SK-N-MC (cell line): ENCODE measurements at regions not wholly inside any gene's neighbourhood (a gene's known extent, or its start where the extent isn't known, plus 50 kb on each side); places are given as distances from the start of the nearest gene placed in this dataset.

ENCODE experiments used
- DNase-seq: peaks from one replicate; pipeline ENCODE4 v3.0.0-alpha.2; 2011; ENCODE audit warnings: low read depth, low spot score
- H3K27ac ChIP-seq: fragments of 200-600 bp; sonication (generic); 2 replicates; pipeline ENCODE4 v1.5.1; 2016; ENCODE audit warnings: mixed run types
- H3K36me3 ChIP-seq: fragments of 200-600 bp; sonication (generic); 2 replicates; pipeline ENCODE4 v1.6.1; 2017; ENCODE audit warnings: antibody characterized with exemption, low read length, mixed read lengths; ENCODE audit not compliant: insufficient read depth
- H3K4me3 ChIP-seq: fragments of 200-600 bp; sonication (generic); 2 replicates; pipeline ENCODE4 v1.5.1; 2016
- H3K9ac ChIP-seq: fragments of 200-600 bp; sonication (generic); 2 replicates; pipeline ENCODE4 v1.8.0; 2017; ENCODE audit warnings: mixed run types, mixed read lengths; ENCODE audit not compliant: insufficient read length
- H3K9me3 ChIP-seq: fragments of 200-600 bp; sonication (generic); 2 replicates; pipeline ENCODE4 v1.6.1; 2017; ENCODE audit warnings: low read depth, mild to moderate bottlenecking, antibody characterized with exemption, low read length, moderate library complexity, mixed read lengths
- EZH2 ChIP-seq: fragments of 200-600 bp; sonication (generic); IDR thresholded peaks from one replicate; pipeline ENCODE4 v1.6.1; 2017; ENCODE audit warnings: antibody characterized with exemption
- FOXP2 ChIP-seq: optimal IDR thresholded peaks from 2 replicates; pipeline ENCODE3; 2011; ENCODE audit warnings: mild to moderate bottlenecking, moderate library complexity; ENCODE audit not compliant: insufficient read depth; ENCODE audit errors: extremely low read length, control extremely low read depth
- POLR2AphosphoS5 ChIP-seq: IDR thresholded peaks from 2 replicates; pipeline ENCODE4 v1.6.1; 2012; ENCODE audit warnings: mild to moderate bottlenecking, low read depth, low read length, borderline replicate concordance

DNA sequence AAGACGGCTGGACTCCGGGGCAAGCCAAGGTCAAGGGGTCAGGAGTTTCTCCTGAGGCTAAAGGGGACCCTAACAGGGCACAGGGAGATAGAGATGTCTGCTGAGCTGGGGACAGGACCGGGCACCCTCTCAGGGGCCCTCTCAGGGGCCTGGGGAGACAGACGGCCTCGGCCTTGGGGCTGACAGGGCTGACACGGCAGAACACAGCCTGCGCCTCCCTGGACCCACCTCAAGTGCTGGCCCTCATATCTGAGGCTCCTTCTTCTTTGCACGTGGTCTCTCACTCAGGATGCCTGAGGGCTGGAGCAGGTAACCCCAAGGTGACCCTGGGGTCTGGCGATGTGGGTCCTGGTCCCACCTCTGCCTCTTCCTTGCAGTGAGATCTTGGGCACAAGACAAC, 186.9 kb upstream of the TNRC6C start:
- no peak overlapping the region for H3K9ac ChIP-seq
- H3K36me3 ChIP-seq = no peaks in the 10 kb centered on the region
- H3K4me3 ChIP-seq = no peak overlapping the region
- DNase-seq = no peak
- H3K27ac ChIP-seq = no peak overlapping the region
- TF ChIP-seq EZH2 (no peak), POLR2AphosphoS5 (no peak), FOXP2 (no peak)
- H3K9me3 ChIP-seq = no peaks in the 10 kb centered on the region

DNA sequence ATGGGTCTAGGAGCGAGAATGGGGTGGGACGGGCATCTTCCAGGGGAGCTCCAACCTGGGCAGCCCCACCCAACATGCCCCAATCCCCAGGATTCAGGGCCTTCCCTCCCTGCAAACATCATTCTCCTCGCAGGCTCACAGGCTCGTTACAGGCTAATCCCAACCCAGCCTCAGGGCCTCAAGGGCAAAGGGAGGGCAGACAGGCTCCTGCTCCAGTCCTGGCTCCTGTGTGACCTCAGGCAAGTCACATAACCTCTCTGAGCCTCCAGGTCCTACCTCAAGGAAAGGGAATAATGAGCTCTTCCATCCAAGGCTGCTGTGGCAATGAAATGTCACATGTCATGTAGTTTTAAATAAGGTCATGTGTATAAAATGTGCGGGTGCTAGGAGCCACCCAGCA, 186.5 kb upstream of the TNRC6C start:
- TF ChIP-seq FOXP2 (no peak), POLR2AphosphoS5 (no peak), EZH2 (no peak)
- Histone ChIP-seq H3K9ac (no peak overlapping the region), H3K27ac (no peak overlapping the region), H3K9me3 (no peaks in the 10 kb centered on the region), H3K36me3 (no peaks in the 10 kb centered on the region), H3K4me3 (no peak overlapping the region)
- no peak for DNase-seq

DNA sequence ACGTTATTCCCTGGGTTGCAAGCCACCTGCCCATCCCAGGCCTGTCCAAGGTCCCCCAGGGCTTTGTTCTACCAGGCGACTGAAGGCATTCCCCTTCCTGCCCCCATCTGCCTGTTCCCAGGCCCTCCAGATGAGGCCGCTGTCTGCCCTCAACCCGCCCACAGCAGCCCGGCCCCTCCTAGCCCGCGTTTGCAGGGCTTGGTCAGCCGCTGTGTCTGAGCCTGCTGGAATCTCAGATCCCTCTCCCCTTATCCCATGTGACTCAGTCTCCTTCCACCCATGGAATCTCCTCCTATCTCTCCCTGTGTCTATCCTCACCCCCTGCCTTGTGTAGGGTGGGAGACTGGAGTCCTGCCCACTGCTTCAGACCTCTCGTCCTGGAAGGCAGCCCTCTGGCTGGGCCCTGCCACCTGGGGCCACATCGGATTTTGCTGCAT, 186.0 kb upstream of the TNRC6C start:
- Histone ChIP-seq H3K27ac (no peak overlapping the region), H3K9ac (no peak overlapping the region)

DNA sequence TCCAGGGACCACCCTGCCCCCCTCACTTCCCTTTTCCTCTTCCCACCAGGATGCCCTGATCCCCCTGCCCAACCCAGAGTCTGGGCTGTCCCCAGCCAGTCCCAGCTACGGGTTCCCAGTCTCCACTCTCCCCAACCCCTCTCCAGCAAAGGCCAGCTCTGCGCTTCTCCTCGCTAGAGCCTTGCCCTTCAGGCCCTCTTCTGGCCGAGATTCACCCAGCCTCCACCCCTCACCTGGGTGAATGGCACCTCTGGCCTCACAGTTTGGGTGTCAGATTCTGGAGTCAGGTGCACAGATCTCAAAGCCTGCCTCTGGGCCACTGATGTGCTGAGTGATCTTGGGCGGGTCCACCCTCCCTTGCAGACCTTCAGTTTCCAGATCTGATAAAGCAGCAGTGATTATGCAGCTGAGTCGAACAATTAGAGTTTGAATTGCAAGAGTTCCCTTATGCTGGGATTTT, 185.6 kb upstream of the TNRC6C start:
- no peak for DNase-seq
- Histone ChIP-seq H3K9me3 (no peaks in the 10 kb centered on the region), H3K27ac (no peak overlapping the region), H3K36me3 (no peaks in the 10 kb centered on the region), H3K4me3 (no peak overlapping the region), H3K9ac (no peak overlapping the region)
- no peak for TF ChIP-seq POLR2AphosphoS5
- no peak for TF ChIP-seq FOXP2
- TF ChIP-seq EZH2 = no peak

More for the DNA sequence above, 186.0 kb upstream of the TNRC6C start:
- H3K36me3 ChIP-seq = no peaks in the 10 kb centered on the region
- no peaks in the 10 kb centered on the region for H3K9me3 ChIP-seq
- DNase-seq = no peak
- TF ChIP-seq EZH2 = no peak
- TF ChIP-seq POLR2AphosphoS5 = no peak
- TF ChIP-seq FOXP2 = no peak
- no peak overlapping the region for H3K4me3 ChIP-seq

DNA sequence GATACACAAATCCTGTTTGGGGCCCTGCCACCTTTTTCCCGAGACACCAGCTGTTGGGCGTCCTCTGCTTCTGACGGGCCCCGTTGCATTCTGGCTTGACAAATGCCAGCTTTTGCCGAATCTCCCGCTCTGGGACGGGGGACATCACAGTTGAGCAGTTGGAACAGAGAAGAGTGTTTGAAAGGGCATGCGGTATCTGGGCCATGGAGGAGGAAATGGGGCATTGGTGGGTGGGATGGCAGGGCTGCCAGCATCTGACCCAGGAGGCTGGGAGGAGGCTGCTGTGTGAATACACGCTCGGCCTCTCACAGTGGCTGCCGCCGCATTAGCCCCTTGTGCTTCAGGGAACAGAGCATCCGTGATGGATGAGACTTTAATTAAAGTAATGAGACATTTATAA, 184.3 kb upstream of the TNRC6C start:
- Histone ChIP-seq H3K4me3 (no peak overlapping the region), H3K9ac (no peak overlapping the region), H3K36me3 (no peaks in the 10 kb centered on the region), H3K9me3 (no peaks in the 10 kb centered on the region), H3K27ac (no peak overlapping the region)
- no peak for TF ChIP-seq POLR2AphosphoS5
- TF ChIP-seq EZH2 = no peak
- no peak for TF ChIP-seq FOXP2
- no peak for DNase-seq

DNA sequence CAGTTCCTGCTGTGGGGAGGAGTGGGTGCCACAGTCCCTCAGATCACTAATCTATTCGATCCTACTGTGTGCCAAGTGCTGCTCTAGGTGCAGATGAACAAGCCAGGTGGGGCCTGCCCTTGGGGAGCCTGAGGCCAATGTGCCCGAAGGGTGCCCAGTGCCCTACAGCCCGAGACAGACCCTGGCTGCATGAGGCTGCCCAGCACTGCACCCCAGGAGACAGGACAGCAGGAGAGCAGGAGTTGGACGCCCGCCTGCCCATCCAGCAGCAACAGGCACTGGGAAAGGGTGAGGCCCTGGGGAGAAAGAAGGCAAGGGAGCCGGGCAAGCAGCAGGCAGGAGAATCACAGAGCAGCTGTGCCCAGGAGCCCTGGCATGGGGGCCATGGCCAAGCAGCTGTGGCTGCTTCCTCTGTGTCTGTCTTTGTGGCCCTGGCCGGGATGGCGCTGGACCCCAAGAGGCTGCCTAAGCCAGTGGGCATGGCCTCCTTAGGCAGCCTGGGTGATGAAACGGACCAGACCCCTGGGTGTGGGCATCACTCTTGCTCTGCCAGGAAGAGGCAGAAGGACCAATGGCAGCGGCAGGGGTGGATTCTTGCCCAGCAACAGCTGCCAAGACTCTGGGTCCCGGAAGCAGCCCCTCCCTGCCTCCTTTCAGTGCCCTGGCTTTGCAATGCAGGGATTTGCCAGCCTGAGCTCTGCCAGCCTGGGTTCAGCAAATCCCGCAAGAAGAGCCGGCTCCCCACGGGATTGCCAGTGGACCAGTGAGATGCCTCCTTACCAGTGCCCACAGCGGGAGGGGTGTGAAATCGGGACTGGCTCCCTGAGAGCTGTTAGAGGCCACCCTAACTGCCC, 179.6 kb upstream of the TNRC6C start:
- Histone ChIP-seq H3K9ac (no peak overlapping the region), H3K36me3 (no peaks in the 10 kb centered on the region), H3K4me3 (no peak overlapping the region), H3K27ac (no peak overlapping the region), H3K9me3 (no peaks in the 10 kb centered on the region)
- DNase-seq = no peak
- TF ChIP-seq EZH2 = no peak
- TF ChIP-seq POLR2AphosphoS5 = no peak
- TF ChIP-seq FOXP2 = no peak

DNA sequence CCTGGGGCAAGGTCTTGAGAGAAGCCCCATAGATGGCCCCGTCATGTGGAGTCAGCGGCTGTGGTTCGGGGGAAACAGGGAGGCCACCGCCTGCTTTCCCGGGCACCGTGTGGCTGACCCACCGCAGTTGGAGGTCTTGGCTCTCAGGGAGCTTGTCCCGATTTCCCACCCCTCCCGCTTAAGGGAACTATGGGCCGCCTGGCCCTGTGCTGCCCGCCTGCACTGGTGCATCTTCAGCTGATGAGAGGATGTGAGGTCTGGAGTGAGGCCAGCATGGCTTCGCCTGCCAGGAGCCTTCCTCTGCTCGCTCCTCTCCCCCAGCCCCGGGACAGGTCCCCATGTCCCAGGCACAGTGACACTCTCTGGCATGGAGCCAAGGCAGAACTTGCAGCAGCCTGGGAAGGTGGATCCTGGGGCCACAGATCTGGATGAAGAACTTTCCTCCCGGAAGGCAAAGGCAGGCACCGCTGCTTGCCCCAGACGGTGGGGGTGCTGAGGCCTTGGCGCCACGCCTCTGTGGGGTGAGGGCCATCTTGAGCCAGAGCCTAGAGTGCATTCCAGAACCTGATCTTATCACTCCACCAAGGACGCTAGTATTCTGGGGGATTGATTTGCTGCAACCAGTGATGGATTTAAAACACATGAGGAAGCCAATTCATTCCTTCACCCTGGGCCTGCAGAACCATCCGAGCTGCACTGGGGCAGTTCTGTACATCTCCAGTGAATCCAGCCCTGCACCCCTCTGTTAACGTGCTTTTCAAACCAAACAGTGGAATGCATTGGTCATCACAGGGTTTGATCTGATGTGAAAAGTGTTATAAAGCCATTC, 178.6 kb upstream of the TNRC6C start:
- Histone ChIP-seq H3K9ac (no peak overlapping the region), H3K9me3 (no peaks in the 10 kb centered on the region), H3K27ac (no peak overlapping the region)

DNA sequence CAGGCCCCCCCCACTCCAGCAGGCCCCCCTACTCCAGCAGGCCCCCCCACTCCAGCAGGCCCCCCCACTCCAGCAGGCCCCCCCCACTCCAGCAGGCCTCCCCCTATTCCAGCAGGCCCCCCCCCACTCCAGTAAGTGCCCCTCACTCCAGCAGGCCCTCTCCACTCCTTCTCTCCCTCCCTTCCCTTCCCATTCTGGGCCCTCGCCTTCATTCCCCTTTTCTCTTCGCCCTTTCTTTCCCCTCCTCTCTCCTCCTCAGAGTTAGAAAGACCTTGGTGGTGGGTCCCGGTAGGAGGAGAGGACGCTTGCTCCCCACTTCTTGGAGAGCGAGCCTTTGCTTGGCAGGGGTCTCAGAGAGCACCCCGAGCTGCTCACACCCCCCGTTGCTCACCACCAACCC, 177.0 kb upstream of the TNRC6C start:
- Histone ChIP-seq H3K36me3 (no peaks in the 10 kb centered on the region), H3K27ac (no peak overlapping the region), H3K4me3 (no peak overlapping the region), H3K9ac (no peak overlapping the region), H3K9me3 (no peaks in the 10 kb centered on the region)
- TF ChIP-seq FOXP2 (no peak), EZH2 (no peak), POLR2AphosphoS5 (no peak)
- no peak for DNase-seq

More for the DNA sequence above, 178.6 kb upstream of the TNRC6C start:
- H3K36me3 ChIP-seq = no peaks in the 10 kb centered on the region
- no peak for DNase-seq
- H3K4me3 ChIP-seq = no peak overlapping the region
- TF ChIP-seq POLR2AphosphoS5 (no peak), FOXP2 (no peak), EZH2 (no peak)
